ENCODE measurements at regions not wholly inside any gene's neighbourhood (a gene's known extent, or its start where the extent isn't known, plus 50 kb on each side); places are given as distances from the start of the nearest gene placed in this dataset.

DNA sequence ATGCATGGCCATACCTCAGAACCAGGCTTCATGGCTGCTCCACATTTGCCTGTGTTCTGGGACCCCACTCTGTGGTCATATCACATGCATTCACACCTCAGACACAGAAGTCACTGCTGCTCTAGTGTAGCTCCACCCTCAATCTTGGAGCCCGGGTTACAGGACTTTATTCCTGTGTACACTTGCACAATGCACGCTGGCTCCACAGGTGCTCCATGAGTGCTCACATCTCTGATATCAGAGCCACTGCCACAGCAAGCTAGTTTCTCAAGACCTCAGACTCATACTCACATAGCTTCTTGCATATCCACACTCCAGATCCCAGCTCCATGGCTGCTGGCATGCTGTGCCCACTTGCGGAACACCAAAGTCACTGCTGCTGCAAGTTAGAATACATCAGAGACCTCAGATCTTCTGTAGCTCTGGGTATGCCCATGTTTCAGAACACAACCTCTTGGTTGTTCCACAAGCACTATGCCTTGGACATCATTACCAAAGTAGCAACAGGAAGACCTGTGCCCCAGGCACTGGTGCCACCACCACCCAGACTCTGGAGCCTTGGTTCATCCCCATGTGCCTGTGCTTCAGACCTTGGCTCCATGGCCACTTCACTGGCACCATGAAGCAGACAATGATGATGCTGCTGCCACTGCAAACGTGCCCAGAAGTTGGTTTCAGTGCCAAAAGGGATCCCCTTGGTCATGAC is 269.5 kb upstream of the PCDH20 start:
- no peaks in the 10 kb centered on the region for H3K79me2 ChIP-seq (ENCODE audit: insufficient read depth, low read length)
- no TSS peak for BruUV-seq (replicated peaks)
- ATAC-seq, result no peak
- H3K9me2 ChIP-seq (ENCODE audit: insufficient read depth), result no peaks in the 10 kb centered on the region
- H3K27me3 ChIP-seq (ENCODE audit: insufficient read depth, low read length), result no peaks in the 10 kb centered on the region
- H4K20me1 ChIP-seq (ENCODE audit: insufficient read depth), result no peaks in the 10 kb centered on the region; the same call in 1 of the 2 replicates
- no peak overlapping the region for H3K9ac ChIP-seq (ENCODE audit: low read length)
- H3K9me3 ChIP-seq (ENCODE audit: control insufficient read depth in 1 of 2, insufficient read depth in 1 of 2, low read depth in 1 of 2, low read length in 2 of 2), result peaks cover 3% of the 10 kb centered on the region in 2 experiments; a peak in 2 of 4 replicates
- no peak overlapping the region for H3K27ac ChIP-seq (ENCODE audit: low read depth, low read length)
- ChIA-PET POLR2A (no interaction called here), RAD21 (ENCODE audit: low non-redundant PET in 1 of 2, low total read pairs in 2 of 2, uncharacterized antibody in 2 of 2, unreplicated experiment in 2 of 2) (no interaction called here), CTCF (no interaction called here)
- H3K4me3 ChIP-seq (replicated peaks in 1 of 2; ENCODE audit: low read depth in 1 of 2, low read length in 2 of 2), result no peak overlapping the region
- no peak for DNase-seq (ENCODE audit: low read depth, low spot score)
- H3K4me2 ChIP-seq (ENCODE audit: low read length), result no peak overlapping the region
- H3K36me3 ChIP-seq (ENCODE audit: control insufficient read depth in 1 of 2, insufficient read depth in 2 of 2, low read length in 2 of 2), result no peaks in the 10 kb centered on the region
- intact Hi-C loops (cut with micrococcal nuclease), result loop anchor here (10.0 kb wide), 1 partner anchor 400 kb away; no protein-coding TSS in a partner anchor
- TF ChIP-seq SP1 (IDR thresholded peaks at IDR 0.05; ENCODE audit: low read depth) (no peak), ELF1 (IDR thresholded peaks at IDR 0.05; ENCODE audit: borderline replicate concordance, low read depth) (no peak), POLR2A (IDR thresholded peaks at IDR 0.05; ENCODE audit: borderline replicate concordance, extremely low read depth, insufficient read depth, insufficient read length) (no peak)
- no peaks in the 10 kb centered on the region for H3K4me1 ChIP-seq (ENCODE audit: control insufficient read depth in 1 of 2, insufficient read depth in 2 of 2, low read length in 2 of 2)
- no peak overlapping the region for H2AFZ ChIP-seq (ENCODE audit: low read depth, low read length, poor library complexity, severe bottlenecking)

GRCh38 chr13:61672756-61673155 is 257.1 kb upstream of the PCDH20 start:
- BruUV-seq (replicated peaks), result no TSS peak
- POLR2A ChIA-PET, result no interaction called here
- no peak for DNase-seq (ENCODE audit: low read depth, low spot score)

More at GRCh38 chr13:61672756-61673155, 257.1 kb upstream of the PCDH20 start:
- Histone ChIP-seq H3K9ac (ENCODE audit: low read length) (no peak overlapping the region), H3K9me2 (ENCODE audit: insufficient read depth) (no peaks in the 10 kb centered on the region), H3K36me3 (ENCODE audit: control insufficient read depth in 1 of 2, insufficient read depth in 2 of 2, low read length in 2 of 2) (no peaks in the 10 kb centered on the region), H3K4me1 (ENCODE audit: control insufficient read depth in 1 of 2, insufficient read depth in 2 of 2, low read length in 2 of 2) (no peaks in the 10 kb centered on the region), H2AFZ (ENCODE audit: low read depth, low read length, poor library complexity, severe bottlenecking) (no peak overlapping the region), H3K27ac (ENCODE audit: low read depth, low read length) (no peak overlapping the region), H4K20me1 (ENCODE audit: insufficient read depth) (no peaks in the 10 kb centered on the region), H3K4me2 (ENCODE audit: low read length) (no peak overlapping the region), H3K9me3 (ENCODE audit: control insufficient read depth in 1 of 2, insufficient read depth in 1 of 2, low read depth in 1 of 2, low read length in 2 of 2) (no peaks in the 10 kb centered on the region), H3K4me3 (replicated peaks in 1 of 2; ENCODE audit: low read depth in 1 of 2, low read length in 2 of 2) (no peak overlapping the region), H3K79me2 (ENCODE audit: insufficient read depth, low read length) (no peaks in the 10 kb centered on the region), H3K27me3 (ENCODE audit: insufficient read depth, low read length) (no peaks in the 10 kb centered on the region)
- no peak for ATAC-seq
- intact Hi-C loops (cut with micrococcal nuclease), result no loop called here
- RAD21 ChIA-PET (ENCODE audit: low non-redundant PET in 1 of 2, low total read pairs in 2 of 2, uncharacterized antibody in 2 of 2, unreplicated experiment in 2 of 2), result no interaction called here
- TF ChIP-seq POLR2AphosphoS5 (IDR thresholded peaks at IDR 0.05; ENCODE audit: low read depth, low read length) (no peak), POLR2A (IDR thresholded peaks at IDR 0.05; ENCODE audit: borderline replicate concordance, extremely low read depth, insufficient read depth, insufficient read length) (no peak), TCF7L2 (IDR thresholded peaks at IDR 0.05; ENCODE audit: borderline replicate concordance, extremely low read depth, insufficient read depth, insufficient read length) (no peak), YY1 (IDR thresholded peaks at IDR 0.05; ENCODE audit: extremely low read depth, insufficient replicate concordance, low read depth, low read length) (no peak), SP1 (IDR thresholded peaks at IDR 0.05; ENCODE audit: low read depth) (no peak), EZH2 (IDR thresholded peaks at IDR 0.05) (no peak)
- CTCF ChIA-PET, result no interaction called here

Data from HCT116 (cell line).